ENCODE measurements at regions not wholly inside any gene's neighbourhood (a gene's known extent, or its start where the extent isn't known, plus 50 kb on each side); places are given as distances from the start of the nearest gene placed in this dataset.

DNA sequence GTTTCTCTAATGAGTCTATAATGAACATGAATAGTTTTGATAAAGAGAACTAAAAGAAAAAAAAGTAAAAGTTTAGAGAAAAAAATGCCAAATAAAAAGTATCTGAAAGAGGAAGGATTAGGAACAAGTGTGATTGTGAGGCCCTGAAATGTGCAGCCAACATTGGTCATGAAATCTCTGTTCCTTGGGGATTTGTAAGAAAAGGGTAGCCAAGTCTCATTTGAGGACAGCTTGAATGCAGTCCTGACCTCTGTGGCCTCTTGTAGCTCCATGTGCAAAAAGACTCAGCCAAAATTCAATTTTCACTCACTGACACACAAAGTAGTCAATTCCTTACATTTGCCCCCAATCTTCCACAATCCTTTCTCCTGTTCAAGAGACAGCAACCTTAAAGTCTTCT, 167.9 kb downstream of the KLF12 start:
- DNase-seq (ENCODE audit: low read depth): no peak

DNA sequence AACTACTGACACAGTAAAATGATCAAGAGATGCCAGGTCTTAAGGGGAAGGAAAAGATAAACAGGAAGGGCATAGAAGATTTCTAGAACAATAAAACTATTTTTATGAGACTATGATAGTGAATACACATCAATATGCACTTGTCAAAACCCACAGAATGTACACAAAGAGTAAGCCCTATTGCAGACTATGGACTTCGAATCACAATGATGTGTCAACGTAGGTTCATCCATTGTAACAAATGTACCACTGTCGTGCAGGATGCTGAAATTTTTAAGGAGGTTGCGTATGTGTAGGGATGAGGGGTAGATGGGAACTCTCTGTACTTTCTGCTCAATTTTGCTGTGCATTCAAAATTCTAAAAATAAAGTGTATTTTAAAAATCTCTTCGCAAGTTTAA, 171.9 kb downstream of the KLF12 start:
- no peak for DNase-seq (ENCODE audit: low read depth)

DNA sequence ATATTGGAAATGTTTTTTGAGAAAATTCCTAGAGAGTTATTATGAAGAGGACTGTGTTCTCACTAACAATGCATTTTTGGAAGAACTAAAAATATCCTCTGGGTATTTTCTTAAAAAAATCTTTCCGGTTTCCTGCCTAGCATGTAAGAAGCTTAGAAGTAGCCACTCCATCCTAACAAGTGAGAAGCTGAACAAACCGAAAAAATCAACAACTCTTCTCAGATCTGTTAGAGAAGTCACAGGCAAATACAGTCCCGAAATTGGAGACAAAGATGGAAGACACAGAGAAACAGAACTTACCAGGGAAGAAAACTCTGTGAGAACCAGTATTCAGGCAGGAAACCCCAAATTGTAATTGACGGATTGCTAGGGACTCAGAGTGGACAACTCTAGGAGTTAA, 173.0 kb downstream of the KLF12 start:
- DNase-seq (ENCODE audit: low read depth): no peak

DNA sequence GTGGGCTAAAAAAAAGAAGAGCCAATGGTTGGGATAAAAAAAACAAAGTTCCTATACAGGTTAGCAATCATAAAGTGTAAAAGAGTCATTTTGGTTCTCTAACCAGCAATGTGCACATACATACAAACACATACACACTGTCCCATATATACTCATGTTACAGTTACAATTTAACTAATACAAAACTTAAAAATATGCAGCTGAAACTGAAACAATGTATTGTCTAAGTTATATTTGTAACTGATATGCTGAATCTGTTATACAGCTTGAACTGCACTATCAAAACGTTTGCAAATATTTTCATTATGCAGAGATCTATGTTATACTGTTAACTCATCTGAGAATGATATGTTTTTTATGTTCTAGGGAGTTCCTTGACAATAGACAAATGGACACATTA, 173.7 kb downstream of the KLF12 start:
- DNase-seq (ENCODE audit: low read depth): no peak

DNA sequence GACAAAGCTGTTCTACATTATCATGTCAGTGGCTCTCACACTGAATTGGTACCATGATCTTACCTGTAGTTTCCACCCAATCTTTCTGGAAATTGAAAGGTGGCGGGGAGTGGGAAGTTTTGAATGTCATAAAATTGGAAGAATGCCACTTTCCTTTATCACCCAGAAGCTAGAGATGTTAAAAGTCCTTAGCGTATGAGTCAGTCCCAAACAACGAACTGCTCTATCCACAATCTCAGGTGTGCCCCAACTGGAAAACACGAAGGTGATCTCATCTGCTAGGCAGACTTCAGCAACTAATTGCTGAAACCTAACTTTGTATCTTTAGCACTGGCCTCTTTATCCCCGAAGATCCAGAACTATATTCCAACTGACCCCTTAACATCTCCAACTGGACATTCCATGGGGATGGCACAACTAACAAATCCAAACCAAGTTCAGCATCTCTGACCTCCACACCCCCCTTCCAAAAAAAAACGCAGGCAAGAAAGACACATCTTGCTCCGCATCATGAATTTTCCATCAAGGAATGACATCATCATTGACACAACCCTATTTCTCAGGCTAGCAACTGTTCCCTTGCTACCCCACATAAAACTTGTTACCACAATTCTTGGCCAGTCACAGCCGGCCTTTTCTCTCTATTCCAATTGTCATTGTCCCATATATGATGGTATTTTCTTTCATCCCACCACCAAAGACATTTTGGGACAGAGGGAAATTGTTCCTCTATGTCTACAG, 175.4 kb downstream of the KLF12 start:
- DNase-seq (ENCODE audit: low read depth): no peak

DNA sequence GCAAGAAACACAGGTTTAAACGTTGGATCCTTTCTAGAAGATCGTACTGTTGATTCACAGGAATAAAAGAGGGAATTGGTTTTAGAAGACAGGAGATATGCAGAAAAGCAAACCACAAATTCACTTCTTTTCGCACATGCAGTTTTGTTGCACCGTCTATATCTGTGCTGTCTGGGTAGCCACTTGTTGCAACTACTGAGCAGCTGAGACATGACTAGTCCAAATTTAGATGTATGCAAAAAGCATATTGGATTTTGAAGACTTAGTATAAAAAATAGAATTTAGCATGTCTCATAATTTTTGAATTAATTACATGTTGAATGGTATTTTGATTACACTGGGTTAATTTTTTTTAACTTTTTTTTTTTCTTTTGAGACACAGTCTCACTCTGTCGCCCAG, 176.3 kb downstream of the KLF12 start:
- no peak for DNase-seq (ENCODE audit: low read depth)

DNA sequence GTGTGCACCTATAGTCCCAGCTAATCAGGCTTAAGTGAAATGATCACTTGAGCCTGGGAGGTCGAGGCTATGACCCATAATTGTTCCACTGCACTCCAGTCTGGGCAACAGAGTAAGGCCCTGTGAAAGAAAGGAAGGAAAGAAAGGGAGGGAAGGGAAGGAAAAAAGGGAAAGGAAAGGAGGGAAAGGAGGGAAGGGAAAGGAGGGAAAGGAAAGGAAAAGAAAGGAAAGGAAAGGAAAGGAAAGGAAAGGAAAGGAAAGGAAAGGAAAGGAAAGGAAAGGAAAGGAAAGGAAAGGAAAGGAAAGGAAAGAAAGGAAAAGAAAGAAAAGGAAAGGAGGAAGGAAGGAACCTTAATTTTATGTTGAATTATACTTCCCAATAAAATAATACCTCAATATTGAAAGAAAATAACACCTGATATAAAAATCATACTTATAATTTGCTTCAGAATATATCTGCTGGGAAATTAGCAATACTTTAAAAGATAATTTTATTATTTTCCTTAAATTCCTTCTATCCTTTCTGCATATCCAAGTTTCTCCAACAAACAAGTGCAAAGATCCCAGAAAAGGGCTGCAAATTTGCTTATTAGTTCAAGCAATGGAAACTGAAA, 177.3 kb downstream of the KLF12 start:
- no peak for DNase-seq (ENCODE audit: low read depth)

DNA sequence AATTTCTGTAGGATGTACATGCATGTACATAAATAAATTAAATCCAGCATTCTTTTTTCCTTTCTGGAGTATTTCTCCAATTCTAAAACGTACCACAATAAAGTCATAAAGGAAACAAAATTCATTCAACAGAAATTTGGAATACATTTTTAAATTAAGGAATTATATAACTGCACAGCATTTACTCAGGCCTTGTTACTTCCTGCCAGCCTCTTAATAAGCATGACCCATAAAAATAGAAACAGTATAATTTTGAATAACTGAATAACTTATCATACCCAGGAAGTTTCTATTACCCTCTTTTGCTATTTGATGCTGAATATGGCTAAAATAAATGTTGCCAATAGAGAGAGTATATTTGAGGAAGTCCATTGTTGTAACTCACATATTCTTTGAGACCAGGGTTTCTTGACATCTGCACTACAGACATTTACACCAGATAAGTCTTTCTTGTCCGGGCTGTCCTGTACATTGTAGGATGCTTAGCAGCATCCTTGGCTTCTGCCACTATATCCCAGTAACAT, 178.2 kb downstream of the KLF12 start:
- DNase-seq (ENCODE audit: low read depth): no peak

DNA sequence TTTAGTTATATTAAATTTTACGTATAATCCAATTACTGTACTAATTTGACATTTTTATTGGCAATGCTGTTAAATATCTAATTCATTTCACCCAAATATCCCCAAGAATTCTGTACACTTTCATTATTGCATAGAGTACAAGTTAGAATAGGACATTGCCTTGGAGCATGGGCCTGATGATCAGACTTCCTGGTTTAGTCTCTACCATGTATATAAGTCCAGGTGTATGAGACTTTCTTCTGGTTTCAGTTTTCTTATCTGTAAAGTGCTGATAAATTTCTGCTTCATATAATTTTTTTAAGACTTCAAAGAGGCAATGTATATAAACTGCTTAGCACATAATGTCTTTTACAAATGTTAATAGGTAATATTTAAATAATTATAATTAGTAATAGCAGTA, 179.4 kb downstream of the KLF12 start:
- no peak for DNase-seq (ENCODE audit: low read depth)

DNA sequence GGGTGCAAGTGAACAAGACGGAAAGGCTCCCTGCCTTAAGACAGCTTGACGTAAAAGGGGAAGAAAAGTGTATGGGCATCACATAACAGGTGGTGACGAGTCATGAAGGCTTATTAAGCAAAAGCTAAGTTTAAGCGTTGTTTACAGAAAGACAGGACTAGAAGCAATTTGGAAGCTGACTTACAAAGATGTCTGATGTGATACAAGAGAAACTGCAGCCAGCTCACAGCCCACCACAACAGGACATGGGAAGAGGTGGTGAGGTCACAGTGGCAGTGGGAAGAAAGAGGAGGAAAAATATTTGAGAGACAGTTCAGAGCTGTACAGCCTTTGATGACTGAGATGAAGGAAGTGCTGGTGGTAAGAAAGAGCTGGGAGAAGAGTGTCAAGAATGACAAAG, 181.6 kb downstream of the KLF12 start:
- no peak for DNase-seq (ENCODE audit: low read depth)

DNA sequence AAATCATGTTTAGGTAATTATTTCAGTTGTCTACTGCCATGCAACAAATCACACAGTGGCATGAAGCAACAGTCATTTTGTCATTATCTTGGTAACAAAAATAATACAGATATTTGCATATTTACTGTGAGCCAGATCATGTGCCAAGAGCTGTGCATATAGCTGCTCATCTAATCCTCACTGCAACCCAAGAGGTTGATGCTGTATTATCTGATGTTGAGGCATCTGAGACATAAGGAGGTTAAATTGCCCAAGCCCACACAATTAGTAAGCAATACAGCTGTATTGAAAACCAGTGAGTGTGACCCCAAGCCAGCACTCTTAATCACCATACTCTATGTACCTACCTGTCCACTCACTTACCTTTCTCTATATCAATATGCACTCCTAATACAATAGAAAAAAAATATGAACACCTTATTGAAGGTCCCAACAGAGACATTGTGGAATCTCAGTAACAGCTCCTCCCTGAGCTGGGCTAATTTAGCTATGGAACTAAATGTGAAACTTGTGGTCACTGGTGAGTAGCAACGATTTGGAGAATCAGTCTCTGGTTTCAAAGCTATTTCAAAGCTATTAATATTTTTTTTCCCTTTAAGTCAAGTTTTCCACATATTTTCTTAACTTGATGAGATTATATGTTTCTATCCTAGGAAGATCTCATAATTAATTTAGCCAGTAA, 185.2 kb downstream of the KLF12 start:
- no peak for DNase-seq (ENCODE audit: low read depth)

DNA sequence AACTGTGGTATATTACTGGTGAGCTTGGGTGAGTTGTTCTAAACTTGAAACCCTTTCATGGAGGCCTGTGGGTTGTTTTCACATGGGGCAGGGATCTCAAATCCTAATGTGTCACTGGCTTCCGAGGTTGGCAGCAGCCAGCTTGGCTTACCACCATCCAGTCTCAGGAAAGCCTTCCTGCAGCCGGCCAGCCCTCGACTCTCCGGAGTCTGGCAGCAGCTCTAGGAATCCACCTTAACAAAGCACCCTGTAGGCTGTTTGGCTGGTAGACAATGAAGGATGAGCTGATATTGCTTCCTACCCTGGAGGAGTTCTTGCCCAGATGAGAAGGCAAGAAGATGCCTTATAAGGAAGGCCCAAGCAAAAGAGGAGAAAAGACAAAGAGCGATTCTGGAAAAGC, 188.3 kb downstream of the KLF12 start:
- no peak for DNase-seq (ENCODE audit: low read depth)

DNA sequence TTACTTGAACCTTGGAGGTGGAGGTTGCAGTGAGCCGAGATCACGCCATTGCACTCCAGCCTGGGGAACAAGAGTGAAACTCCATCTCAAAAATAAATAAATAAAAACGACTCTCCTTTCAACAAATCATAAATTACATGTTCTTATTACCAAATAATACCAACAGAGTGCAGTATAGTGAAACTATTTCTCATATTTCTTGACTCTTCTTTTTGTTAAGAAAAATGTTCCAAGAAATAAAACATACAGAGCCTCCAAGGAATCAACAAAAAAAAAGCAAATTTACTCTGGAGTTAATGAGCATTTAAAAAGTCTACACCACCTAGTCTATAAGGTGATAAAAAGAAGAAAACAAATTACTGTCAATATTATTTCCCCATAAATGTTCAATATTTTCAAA, 188.8 kb downstream of the KLF12 start:
- DNase-seq (ENCODE audit: low read depth): no peak

DNA sequence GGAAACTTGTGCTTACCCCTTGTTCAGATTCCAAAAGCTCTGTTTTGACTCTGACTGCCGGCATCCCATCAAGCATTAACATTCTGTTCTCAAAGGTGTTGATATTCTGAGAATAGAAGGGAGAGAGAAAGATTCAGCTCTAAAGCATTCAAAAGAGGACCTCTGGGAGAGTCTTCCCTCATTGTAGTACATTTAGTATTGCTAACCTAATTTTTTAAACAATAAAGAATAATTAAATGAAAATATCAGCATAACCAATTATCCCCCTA, 190.3 kb downstream of the KLF12 start:
- DNase-seq (ENCODE audit: low read depth): no peak

DNA sequence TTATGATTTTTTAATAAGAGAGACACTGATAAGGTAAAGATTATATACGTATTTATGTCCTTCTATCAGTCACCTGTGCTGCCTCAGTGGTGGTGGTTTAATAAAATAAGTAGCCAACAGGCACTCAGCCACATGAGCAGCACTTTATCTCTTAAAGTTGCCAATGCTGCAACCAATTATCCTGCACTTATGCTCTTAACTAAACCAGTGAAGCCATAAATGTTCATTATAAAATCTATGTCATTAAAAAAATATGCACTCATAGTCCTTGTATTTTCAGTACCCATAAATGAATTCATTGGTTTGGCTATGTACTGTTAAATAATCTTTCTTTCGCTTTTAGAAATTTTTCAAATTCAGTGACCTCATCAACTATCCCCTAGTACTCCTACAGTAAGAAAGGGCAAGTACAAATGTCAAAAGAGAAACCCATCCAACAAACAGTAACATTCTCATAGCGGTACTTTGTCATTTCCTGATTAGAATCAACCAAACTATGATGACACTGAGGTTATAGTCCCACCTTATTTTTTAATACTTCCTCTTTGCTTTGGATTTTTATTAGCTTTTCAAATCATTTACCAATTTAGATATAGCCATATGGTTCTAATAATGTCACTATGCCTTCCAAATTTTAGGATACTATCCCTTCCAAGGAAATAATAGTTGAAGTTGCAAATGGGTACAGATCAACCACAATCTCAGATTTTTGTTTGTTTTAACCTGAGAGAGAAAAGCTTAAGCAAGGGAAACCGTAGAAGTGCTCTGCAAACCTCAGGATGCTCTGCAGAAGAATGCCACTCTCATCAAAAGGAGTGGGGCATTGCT, 190.9 kb downstream of the KLF12 start:
- DNase-seq (ENCODE audit: low read depth): no peak

DNA sequence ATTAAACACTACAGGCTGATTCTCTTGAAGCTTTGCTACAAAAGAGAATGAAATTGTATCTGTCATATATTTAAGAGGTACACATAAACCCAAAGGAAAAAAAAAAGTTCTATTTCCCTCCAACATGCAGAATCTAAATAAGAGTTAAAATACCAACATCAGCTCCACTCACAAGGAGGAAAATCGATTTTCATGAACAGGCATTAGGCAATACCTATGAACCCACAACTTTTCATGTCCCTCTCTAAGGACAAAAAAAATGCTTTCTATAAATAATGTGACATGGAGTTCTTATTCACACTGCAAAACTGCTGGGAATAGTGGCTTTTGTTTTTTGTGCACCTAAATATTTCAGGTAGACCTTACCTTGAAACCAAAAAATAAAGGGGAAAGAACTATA, 192.5 kb downstream of the KLF12 start:
- no peak for DNase-seq (ENCODE audit: low read depth)

DNA sequence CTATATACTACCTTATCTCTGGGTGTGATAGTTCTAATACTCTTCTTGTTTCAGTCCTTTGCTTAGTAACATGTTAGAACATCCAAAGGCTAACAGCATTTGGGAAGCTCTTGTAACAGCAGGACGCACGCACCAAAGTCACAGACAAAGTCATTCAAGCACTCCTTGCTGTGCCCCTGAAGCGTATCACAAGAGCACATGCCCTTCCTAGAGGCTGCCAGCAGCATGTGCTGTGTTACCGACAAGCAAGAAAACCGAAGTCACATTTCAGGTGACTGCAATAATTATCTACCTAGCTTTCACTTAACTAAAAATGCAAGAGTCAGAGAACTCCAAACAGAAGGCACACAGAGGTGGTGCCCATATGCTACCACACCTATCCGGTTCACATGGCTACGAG, 194.1 kb downstream of the KLF12 start:
- DNase-seq (ENCODE audit: low read depth): no peak

DNA sequence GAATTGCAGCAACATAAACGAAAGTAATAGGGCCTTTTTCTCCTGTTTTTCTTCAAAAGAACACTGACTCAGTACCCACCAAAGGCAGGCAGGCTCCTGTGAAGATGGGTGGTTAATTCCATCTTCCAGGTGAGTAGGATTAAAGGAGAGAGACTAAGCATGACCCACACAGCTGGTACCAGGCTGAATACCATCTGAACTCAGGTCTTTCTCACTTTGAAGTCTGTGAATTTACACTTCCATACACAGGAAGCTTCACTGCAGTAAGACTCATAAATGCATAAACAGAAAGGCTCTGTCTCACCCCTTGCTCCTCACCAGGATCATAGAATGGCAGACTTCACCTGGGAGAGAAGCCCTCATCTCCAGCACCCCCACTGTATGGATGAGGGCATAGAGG, 194.6 kb downstream of the KLF12 start:
- no peak for DNase-seq (ENCODE audit: low read depth)

DNA sequence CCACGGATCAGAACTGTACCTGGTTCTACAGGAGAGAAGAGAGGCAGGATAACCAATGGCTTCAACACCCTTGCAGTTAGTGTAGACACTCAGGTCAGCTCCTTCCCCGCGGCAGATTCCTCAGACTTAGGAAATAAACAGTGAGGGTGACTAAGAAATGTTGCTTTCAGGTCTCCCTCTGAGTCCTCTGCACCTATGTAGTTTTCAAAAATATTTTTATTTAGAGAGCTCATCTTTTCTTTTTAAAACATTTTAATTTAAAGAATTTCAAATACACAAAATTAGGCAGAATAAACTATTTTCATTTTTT, 195.2 kb downstream of the KLF12 start:
- no peak for DNase-seq (ENCODE audit: low read depth)

DNA sequence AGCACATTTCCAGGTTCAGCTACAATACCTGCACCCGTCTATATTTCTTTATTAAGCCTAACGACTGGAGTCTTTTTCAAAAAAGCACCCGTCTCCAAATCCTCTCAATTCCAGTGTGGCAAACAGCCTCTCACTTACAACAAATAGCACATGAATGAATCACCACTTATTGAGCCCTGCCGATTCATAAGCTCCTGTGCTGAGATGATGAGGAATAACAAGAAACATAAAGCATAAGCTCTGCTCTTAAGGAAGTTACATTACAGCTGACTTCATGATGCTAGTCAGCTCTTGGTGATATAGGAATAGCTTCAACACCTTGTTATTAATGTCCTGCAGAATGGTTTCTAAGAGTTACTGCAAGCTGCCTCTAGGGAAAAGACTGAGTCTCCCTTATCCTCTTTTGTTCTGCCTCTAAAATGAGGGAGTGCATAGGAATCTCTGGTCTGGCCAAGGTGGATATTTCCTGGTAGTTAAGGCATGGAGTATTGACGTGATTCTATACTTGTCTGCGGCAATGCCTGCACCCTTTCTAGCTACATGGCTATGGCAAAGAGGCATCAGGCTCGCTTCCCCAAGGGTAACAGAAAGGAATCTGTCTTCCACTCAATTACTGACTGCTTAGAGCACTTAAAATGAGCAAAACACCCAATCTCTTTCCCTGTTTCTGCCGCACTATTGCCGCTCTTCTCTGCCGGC, 195.7 kb downstream of the KLF12 start:
- DNase-seq (ENCODE audit: low read depth): no peak

DNA sequence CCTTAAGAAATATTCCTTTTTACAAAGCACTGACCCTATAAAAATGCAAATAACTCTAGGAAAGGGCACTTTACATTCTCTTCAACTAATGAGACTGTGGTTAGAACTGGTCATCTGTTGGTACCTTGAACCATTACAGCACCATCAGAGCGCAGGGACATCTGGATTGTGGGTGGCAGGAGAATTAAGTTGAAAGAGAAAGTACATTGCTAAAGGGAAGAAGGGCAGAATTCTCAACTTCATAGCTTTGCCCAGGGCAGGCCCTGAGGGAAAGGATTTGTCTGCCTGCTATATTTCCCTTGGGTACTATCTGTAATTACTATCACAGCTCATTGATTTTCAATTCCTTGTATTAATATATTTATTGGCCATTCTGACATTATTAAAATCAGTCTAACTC, 196.8 kb downstream of the KLF12 start:
- DNase-seq (ENCODE audit: low read depth): no peak

DNA sequence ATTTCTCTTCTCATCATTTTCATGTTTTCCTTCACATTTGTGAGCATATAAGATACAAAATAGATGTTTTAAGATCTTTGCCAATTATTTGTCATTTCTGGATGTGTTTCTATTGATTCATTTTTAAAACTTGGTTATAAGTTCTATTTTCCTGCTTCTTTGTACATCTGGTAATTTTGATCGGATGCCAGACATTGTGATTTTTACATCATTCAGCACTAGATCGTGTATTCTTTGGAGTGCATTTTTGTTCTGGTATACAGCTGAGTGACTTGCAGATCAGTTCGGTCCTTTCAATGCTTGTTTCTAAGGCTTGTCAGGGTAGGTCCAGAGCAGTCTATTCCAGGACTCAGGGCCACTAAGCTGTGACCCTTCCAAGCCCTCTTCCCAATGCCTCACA, 198.2 kb downstream of the KLF12 start:
- DNase-seq (ENCODE audit: low read depth): no peak

Measured in CMK (cell line).